ENCODE measurements at regions not wholly inside any gene's neighbourhood (a gene's known extent, or its start where the extent isn't known, plus 50 kb on each side); places are given as distances from the start of the nearest gene placed in this dataset.

- no peaks in the 10 kb centered on the region for H3K36me3 ChIP-seq (ENCODE audit: insufficient read depth)
- Mint-ChIP-seq H3K27me3 (ENCODE audit: insufficient read depth, low read depth, poor library complexity) (peaks cover 2% of the 10 kb centered on the region), H3K36me3 (ENCODE audit: low read depth) (no peaks in the 10 kb centered on the region), H3K9me3 (no peaks in the 10 kb centered on the region), H3K4me1 (peaks cover 19% of the 10 kb centered on the region), H3K4me3 (no peak overlapping the region), H3K27ac (no peak overlapping the region)
- no peak overlapping the region for H3K27ac ChIP-seq (ENCODE audit: low read depth)
- H3K4me2 ChIP-seq: no peak overlapping the region
- TF ChIP-seq CTCF (conservative IDR thresholded peaks at IDR 0.05; ENCODE audit: low read depth in 2 of 2): no peak
- no peak for ATAC-seq
- H3K27me3 ChIP-seq (ENCODE audit: insufficient read depth): no peaks in the 10 kb centered on the region
- no peaks in the 10 kb centered on the region for H4K20me1 ChIP-seq (replicated peaks; ENCODE audit: insufficient read depth)
- no peak for DNase-seq (ENCODE audit: low spot score)
- peaks cover 13% of the 10 kb centered on the region for H3K4me1 ChIP-seq (ENCODE audit: insufficient read depth)
- no peak overlapping the region for H2AFZ ChIP-seq
- no peaks in the 10 kb centered on the region for H3F3A ChIP-seq (replicated peaks; ENCODE audit: low read depth)
- no peaks in the 10 kb centered on the region for H3K79me2 ChIP-seq (replicated peaks; ENCODE audit: insufficient read depth)
- no peak overlapping the region for H3K4me3 ChIP-seq
- H3K9me2 ChIP-seq (ENCODE audit: insufficient read depth): peaks cover 7% of the 10 kb centered on the region; the same call in 1 of the 2 replicates
Measured at GRCh38 chr12:93059925-93060665, 131.0 kb upstream of the EEA1 start.

- H2AFZ ChIP-seq: peak overlapping the region; percentile 30; the same call in 1 of the 2 replicates
- peak; percentile 41 for DNase-seq (ENCODE audit: low spot score)
- H3K4me2 ChIP-seq: 0 out of 2 replicates have a peak overlapping the region, but pooled peaks have one; percentile 20
Measured at GRCh38 chr12:93060666-93061472, 131.8 kb upstream of the EEA1 start.

More at GRCh38 chr12:93060666-93061472, 131.8 kb upstream of the EEA1 start:
- Mint-ChIP-seq H3K27ac (no peak overlapping the region), H3K36me3 (ENCODE audit: low read depth) (no peaks in the 10 kb centered on the region), H3K9me3 (no peaks in the 10 kb centered on the region), H3K27me3 (ENCODE audit: insufficient read depth, low read depth, poor library complexity) (peaks cover 2% of the 10 kb centered on the region), H3K4me3 (no peak overlapping the region), H3K4me1 (peaks cover 11% of the 10 kb centered on the region)
- H3K9me2 ChIP-seq (ENCODE audit: insufficient read depth): 0 out of 2 replicates have a peak, but pooled peaks cover 7% of the 10 kb centered on the region
- peak; percentile 54 for ATAC-seq
- no peaks in the 10 kb centered on the region for H4K20me1 ChIP-seq (replicated peaks; ENCODE audit: insufficient read depth)
- no peak overlapping the region for H3K4me3 ChIP-seq
- H3K79me2 ChIP-seq (replicated peaks; ENCODE audit: insufficient read depth): no peaks in the 10 kb centered on the region
- H3K4me1 ChIP-seq (ENCODE audit: insufficient read depth): peaks cover 6% of the 10 kb centered on the region
- no peaks in the 10 kb centered on the region for H3K27me3 ChIP-seq (ENCODE audit: insufficient read depth)
- no peaks in the 10 kb centered on the region for H3F3A ChIP-seq (replicated peaks; ENCODE audit: low read depth)
- no peak overlapping the region for H3K27ac ChIP-seq (ENCODE audit: low read depth)
- H3K36me3 ChIP-seq (ENCODE audit: insufficient read depth): no peaks in the 10 kb centered on the region
- TF ChIP-seq CREB1 (CRISPR knock-in tag; IDR thresholded peaks at IDR 0.05; ENCODE audit: low read depth) (0 out of 2 replicates have a peak, but pooled peaks have one; percentile 41), ETS1 (IDR thresholded peaks at IDR 0.05) (no peak), CTCF (conservative IDR thresholded peaks at IDR 0.05; ENCODE audit: low read depth in 2 of 2) (peak; percentile 26 to 36; a peak in 3 of 4 replicates), EZH2 (IDR thresholded peaks at IDR 0.05; ENCODE audit: low read depth, unreplicated experiment) (no peak), JUNB (IDR thresholded peaks at IDR 0.05; ENCODE audit: unreplicated experiment) (no peak)
